ENCODE measurements at regions not wholly inside any gene's neighbourhood (a gene's known extent, or its start where the extent isn't known, plus 50 kb on each side); places are given as distances from the start of the nearest gene placed in this dataset.

DNA sequence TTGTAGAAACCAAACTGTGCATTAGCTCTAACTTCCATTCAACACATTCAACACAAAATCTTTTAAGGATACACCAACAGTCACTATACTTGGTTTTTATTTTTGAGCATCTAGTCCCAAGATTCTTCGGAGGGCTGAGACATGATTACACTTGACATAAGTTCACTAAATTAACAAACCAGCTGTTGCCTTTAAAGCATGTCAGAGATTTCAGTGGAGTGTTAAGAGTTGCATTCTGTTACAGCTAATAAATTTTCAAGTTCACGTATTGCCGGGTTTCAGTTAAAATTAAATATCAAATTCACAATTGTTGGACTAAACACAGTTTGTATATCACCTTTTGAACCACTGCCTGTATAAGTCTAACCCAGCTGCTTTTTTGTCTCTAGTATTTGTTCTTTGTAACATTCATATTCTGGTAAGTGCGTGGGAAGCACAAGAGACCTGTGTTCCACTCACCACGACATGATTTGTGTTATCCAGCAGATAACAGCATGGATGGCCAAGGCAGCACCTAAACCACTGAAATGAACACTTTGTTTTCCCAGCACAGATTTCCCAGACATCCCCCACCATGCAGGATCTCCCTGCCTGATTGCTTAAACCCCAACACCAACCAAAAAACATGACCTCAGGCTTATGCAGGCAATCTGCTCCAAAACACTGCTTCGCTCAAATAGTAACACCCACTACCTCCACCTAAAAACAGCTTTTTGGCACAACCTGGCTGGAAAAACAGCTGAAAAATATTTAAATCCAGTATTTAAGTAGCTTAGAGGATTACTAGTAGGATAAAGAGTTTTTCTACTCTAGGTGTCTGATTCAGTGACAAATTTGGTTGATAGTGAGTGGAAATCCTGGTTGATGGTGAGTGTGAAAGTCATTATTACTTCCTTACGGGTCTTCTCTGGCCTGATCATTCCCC lies 286.5 kb upstream of the NT5E start:
- Histone ChIP-seq H3K9me3 (ENCODE audit: control extremely low read depth in 1 of 3, control insufficient read depth in 2 of 3, insufficient read depth in 1 of 3, low read length in 2 of 3) (no peaks in the 10 kb centered on the region), H3K27ac (ENCODE audit: low read length in 2 of 2) (no peak overlapping the region), H2AFZ (ENCODE audit: insufficient read depth, low read depth, low read length, poor library complexity, severe bottlenecking) (no peak overlapping the region), H3K79me2 (ENCODE audit: control insufficient read depth, insufficient read depth, low read length) (no peaks in the 10 kb centered on the region), H3K9ac (ENCODE audit: low read length) (no peak overlapping the region), H3K36me3 (replicated peaks in 1 of 2; ENCODE audit: control extremely low read depth in 1 of 2, control insufficient read depth in 1 of 2, extremely low read depth in 1 of 2, insufficient read depth in 2 of 2, low read length in 1 of 2) (no peaks in the 10 kb centered on the region), H3K4me2 (replicated peaks; ENCODE audit: low read depth, low read length, poor library complexity, severe bottlenecking) (no peak overlapping the region), H4K20me1 (ENCODE audit: control insufficient read depth, insufficient read depth, low read length, poor library complexity, severe bottlenecking) (no peaks in the 10 kb centered on the region), H3K4me3 (ENCODE audit: control extremely low read depth in 1 of 5, extremely low read depth in 1 of 5, insufficient read depth in 1 of 5, low read depth in 2 of 5, low read length in 4 of 5) (no peak overlapping the region), H3K27me3 (replicated peaks in 1 of 4; ENCODE audit: control extremely low read depth in 1 of 4, control insufficient read depth in 3 of 4, insufficient read depth in 4 of 4, low read length in 3 of 4) (no peaks in the 10 kb centered on the region), H3K4me1 (ENCODE audit: control insufficient read depth in 2 of 2, insufficient read depth in 2 of 2, low read length in 2 of 2) (no peaks in the 10 kb centered on the region)
- CTCF ChIA-PET: no interaction called here
- TF ChIP-seq EZH2 (IDR thresholded peaks at IDR 0.05; ENCODE audit: borderline replicate concordance, insufficient read depth, low read depth, low read length, poor library complexity, severe bottlenecking): no peak
- TF ChIP-seq, protein P1, sequence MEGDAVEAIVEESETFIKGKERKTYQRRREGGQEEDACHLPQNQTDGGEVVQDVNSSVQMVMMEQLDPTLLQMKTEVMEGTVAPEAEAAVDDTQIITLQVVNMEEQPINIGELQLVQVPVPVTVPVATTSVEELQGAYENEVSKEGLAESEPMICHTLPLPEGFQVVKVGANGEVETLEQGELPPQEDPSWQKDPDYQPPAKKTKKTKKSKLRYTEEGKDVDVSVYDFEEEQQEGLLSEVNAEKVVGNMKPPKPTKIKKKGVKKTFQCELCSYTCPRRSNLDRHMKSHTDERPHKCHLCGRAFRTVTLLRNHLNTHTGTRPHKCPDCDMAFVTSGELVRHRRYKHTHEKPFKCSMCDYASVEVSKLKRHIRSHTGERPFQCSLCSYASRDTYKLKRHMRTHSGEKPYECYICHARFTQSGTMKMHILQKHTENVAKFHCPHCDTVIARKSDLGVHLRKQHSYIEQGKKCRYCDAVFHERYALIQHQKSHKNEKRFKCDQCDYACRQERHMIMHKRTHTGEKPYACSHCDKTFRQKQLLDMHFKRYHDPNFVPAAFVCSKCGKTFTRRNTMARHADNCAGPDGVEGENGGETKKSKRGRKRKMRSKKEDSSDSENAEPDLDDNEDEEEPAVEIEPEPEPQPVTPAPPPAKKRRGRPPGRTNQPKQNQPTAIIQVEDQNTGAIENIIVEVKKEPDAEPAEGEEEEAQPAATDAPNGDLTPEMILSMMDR (IDR thresholded peaks at IDR 0.05): no peak
- POLR2A ChIA-PET: no interaction called here
- 71% methylated on average over 2 of the region's 7 CpGs for WGBS (ENCODE audit: insufficient coverage)
- Mint-ChIP-seq H3K4me3 (no peak overlapping the region), H3K27ac (no peak overlapping the region), H3K9me3 (ENCODE audit: insufficient read depth) (no peaks in the 10 kb centered on the region), H3K4me1 (no peaks in the 10 kb centered on the region), H3K27me3 (no peaks in the 10 kb centered on the region)
- ATAC-seq (ENCODE audit: low read depth) (no peak), DNase-seq (no peak)
- intact Hi-C loops (cut with micrococcal nuclease): no loop called here

DNA sequence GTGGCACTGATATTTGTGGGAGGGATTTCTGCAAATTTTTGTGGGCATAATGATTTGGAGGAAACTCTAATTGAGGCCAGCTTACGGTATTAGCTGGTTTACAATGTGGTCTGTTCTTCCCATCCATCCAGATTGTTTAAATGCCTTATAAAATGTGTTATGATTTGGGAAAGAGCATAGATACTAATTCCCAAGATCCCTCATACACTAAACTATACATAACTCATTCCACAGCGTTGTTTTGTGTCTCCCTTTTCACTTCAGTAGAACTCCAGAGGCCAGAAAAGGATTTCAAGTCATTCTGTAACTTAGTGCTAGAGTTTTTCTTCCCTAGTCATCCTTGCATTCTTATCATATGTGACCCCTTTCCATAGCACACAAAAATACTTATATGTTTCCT lies 292.6 kb upstream of the NT5E start:
- no peaks in the 10 kb centered on the region for H3K9me3 ChIP-seq (ENCODE audit: control extremely low read depth in 1 of 3, control insufficient read depth in 2 of 3, insufficient read depth in 1 of 3, low read length in 2 of 3)
- H3K4me3 ChIP-seq (ENCODE audit: control extremely low read depth in 1 of 5, extremely low read depth in 1 of 5, insufficient read depth in 1 of 5, low read depth in 2 of 5, low read length in 4 of 5): no peak overlapping the region
- no peak overlapping the region for H3K27ac ChIP-seq (ENCODE audit: low read length in 2 of 2)
- TF ChIP-seq EZH2 (IDR thresholded peaks at IDR 0.05; ENCODE audit: borderline replicate concordance, insufficient read depth, low read depth, low read length, poor library complexity, severe bottlenecking): no peak
- TF ChIP-seq, protein P1 (IDR thresholded peaks at IDR 0.05): no peak
- DNase-seq (no peak), ATAC-seq (ENCODE audit: low read depth) (no peak)
- no peaks in the 10 kb centered on the region for H3K36me3 ChIP-seq (replicated peaks in 1 of 2; ENCODE audit: control extremely low read depth in 1 of 2, control insufficient read depth in 1 of 2, extremely low read depth in 1 of 2, insufficient read depth in 2 of 2, low read length in 1 of 2)
- ChIA-PET CTCF (no interaction called here), POLR2A (no interaction called here)
- Mint-ChIP-seq H3K9me3 (ENCODE audit: insufficient read depth) (no peaks in the 10 kb centered on the region), H3K27ac (no peak overlapping the region), H3K4me1 (no peaks in the 10 kb centered on the region), H3K27me3 (no peaks in the 10 kb centered on the region), H3K4me3 (no peak overlapping the region)
- no peak overlapping the region for H2AFZ ChIP-seq (ENCODE audit: insufficient read depth, low read depth, low read length, poor library complexity, severe bottlenecking)
- H3K9ac ChIP-seq (ENCODE audit: low read length): no peak overlapping the region
- H3K27me3 ChIP-seq (replicated peaks in 1 of 4; ENCODE audit: control extremely low read depth in 1 of 4, control insufficient read depth in 3 of 4, insufficient read depth in 4 of 4, low read length in 3 of 4): no peaks in the 10 kb centered on the region
- H3K4me2 ChIP-seq (replicated peaks; ENCODE audit: low read depth, low read length, poor library complexity, severe bottlenecking): no peak overlapping the region
- H3K4me1 ChIP-seq (ENCODE audit: control insufficient read depth in 2 of 2, insufficient read depth in 2 of 2, low read length in 2 of 2): no peaks in the 10 kb centered on the region
- no CpG with 5 or more reads among the region's 2 CpGs for WGBS (ENCODE audit: insufficient coverage)
- intact Hi-C loops (cut with micrococcal nuclease): no loop called here
- no peaks in the 10 kb centered on the region for H4K20me1 ChIP-seq (ENCODE audit: control insufficient read depth, insufficient read depth, low read length, poor library complexity, severe bottlenecking)
- H3K79me2 ChIP-seq (ENCODE audit: control insufficient read depth, insufficient read depth, low read length): no peaks in the 10 kb centered on the region

Measured in B cell (primary cell).